GM23338 (cell line): ENCODE measurements at regions not wholly inside any gene's neighbourhood (a gene's known extent, or its start where the extent isn't known, plus 50 kb on each side); places are given as distances from the start of the nearest gene placed in this dataset.

ENCODE experiments used
- CREB1 ChIP-seq: fragments of 250-450 bp; sonication (Bioruptor Pico); IDR thresholded peaks from 2 replicates; pipeline ENCODE4 v1.5.0; 2020; ENCODE audit warnings: low read depth, mild to moderate bottlenecking, moderate library complexity
- CTCF ChIP-seq, 2 experiments: fragments of 200-600 bp in 1 of 2; sonication (generic) in 1 of 2; conservative IDR thresholded peaks; 2 replicates each; pipeline versions ENCODE4 v1.5.1 to v1.6.1; 2016 to 2017; ENCODE audit warnings: antibody characterized with exemption in 2 of 2, low read depth in 2 of 2, mild to moderate bottlenecking in 2 of 2, moderate library complexity in 1 of 2
- EZH2 ChIP-seq: fragments of 200-600 bp; sonication (generic); IDR thresholded peaks from one replicate; pipeline ENCODE4 v1.8.0; 2017; ENCODE audit warnings: antibody characterized with exemption, mild to moderate bottlenecking, low read depth; ENCODE audit not compliant: unreplicated experiment
- EZH2phosphoT487 ChIP-seq: fragments of 200-600 bp; sonication (generic); IDR thresholded peaks from one replicate; pipeline ENCODE4 v1.8.1; 2018; ENCODE audit warnings: antibody characterized with exemption; ENCODE audit not compliant: unreplicated experiment
- JUNB ChIP-seq: IDR thresholded peaks from one replicate; pipeline ENCODE4 v1.6.1; 2016; ENCODE audit warnings: antibody characterized with exemption; ENCODE audit not compliant: unreplicated experiment
- NANOG ChIP-seq: IDR thresholded peaks from 2 replicates; pipeline ENCODE4 v1.6.1; 2016; ENCODE audit warnings: antibody characterized with exemption, borderline replicate concordance
- POLR2AphosphoS5 ChIP-seq: IDR thresholded peaks from 2 replicates; pipeline ENCODE4 v1.6.1; 2016; ENCODE audit warnings: antibody characterized with exemption, low read depth
- ZNF114 ChIP-seq: fragments of 250-450 bp; sonication (Bioruptor Pico); IDR thresholded peaks from 2 replicates; pipeline ENCODE4 v1.5.0; 2020; ENCODE audit warnings: mild to moderate bottlenecking, moderate library complexity
- ZNF331 ChIP-seq: fragments of 250-450 bp; sonication (Bioruptor Pico); IDR thresholded peaks from 2 replicates; pipeline ENCODE4 v1.5.0; 2020; ENCODE audit warnings: low read depth, mild to moderate bottlenecking, moderate library complexity
- ZNF462 ChIP-seq: fragments of 250-450 bp; sonication (Bioruptor Pico); IDR thresholded peaks from 2 replicates; pipeline ENCODE4 v1.5.0; 2020; ENCODE audit warnings: mild to moderate bottlenecking, moderate library complexity
- TF ChIP-seq, protein P1 (sequence below): IDR thresholded peaks from one replicate; pipeline ENCODE4 v1.6.1; 2018; ENCODE audit warnings: antibody characterized with exemption; ENCODE audit not compliant: unreplicated experiment

GRCh38 chr14:27881646-27882045, 884.9 kb upstream of the FOXG1 start:
- TF ChIP-seq CTCF (conservative IDR thresholded peaks at IDR 0.05; ENCODE audit: low read depth in 2 of 2) (no peak), EZH2 (no peak), POLR2AphosphoS5 (no peak), ZNF331 (CRISPR knock-in tag) (no peak), JUNB (no peak), NANOG (no peak), CREB1 (no peak), ZNF462 (CRISPR knock-in tag) (no peak), EZH2phosphoT487 (no peak), ZNF114 (CRISPR knock-in tag) (no peak)
- TF ChIP-seq, protein P1, sequence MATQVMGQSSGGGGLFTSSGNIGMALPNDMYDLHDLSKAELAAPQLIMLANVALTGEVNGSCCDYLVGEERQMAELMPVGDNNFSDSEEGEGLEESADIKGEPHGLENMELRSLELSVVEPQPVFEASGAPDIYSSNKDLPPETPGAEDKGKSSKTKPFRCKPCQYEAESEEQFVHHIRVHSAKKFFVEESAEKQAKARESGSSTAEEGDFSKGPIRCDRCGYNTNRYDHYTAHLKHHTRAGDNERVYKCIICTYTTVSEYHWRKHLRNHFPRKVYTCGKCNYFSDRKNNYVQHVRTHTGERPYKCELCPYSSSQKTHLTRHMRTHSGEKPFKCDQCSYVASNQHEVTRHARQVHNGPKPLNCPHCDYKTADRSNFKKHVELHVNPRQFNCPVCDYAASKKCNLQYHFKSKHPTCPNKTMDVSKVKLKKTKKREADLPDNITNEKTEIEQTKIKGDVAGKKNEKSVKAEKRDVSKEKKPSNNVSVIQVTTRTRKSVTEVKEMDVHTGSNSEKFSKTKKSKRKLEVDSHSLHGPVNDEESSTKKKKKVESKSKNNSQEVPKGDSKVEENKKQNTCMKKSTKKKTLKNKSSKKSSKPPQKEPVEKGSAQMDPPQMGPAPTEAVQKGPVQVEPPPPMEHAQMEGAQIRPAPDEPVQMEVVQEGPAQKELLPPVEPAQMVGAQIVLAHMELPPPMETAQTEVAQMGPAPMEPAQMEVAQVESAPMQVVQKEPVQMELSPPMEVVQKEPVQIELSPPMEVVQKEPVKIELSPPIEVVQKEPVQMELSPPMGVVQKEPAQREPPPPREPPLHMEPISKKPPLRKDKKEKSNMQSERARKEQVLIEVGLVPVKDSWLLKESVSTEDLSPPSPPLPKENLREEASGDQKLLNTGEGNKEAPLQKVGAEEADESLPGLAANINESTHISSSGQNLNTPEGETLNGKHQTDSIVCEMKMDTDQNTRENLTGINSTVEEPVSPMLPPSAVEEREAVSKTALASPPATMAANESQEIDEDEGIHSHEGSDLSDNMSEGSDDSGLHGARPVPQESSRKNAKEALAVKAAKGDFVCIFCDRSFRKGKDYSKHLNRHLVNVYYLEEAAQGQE: no peak
